SKM-1 treated with dmso at 0.1 percent for 144 hours (cell line): ENCODE measurements at regions not wholly inside any gene's neighbourhood (a gene's known extent, or its start where the extent isn't known, plus 50 kb on each side); places are given as distances from the start of the nearest gene placed in this dataset.
"Not testable (repeated sequence)": the region's sequence is repeated elsewhere in the genome, so short reads cannot be mapped to it uniquely, and the experiment has no call there.

Experiments
- DNase-seq: peaks from one replicate; lab custom pipeline; 2025; ENCODE audit not compliant: unreplicated experiment; lab: John Stamatoyannopoulos, UW

DNA sequence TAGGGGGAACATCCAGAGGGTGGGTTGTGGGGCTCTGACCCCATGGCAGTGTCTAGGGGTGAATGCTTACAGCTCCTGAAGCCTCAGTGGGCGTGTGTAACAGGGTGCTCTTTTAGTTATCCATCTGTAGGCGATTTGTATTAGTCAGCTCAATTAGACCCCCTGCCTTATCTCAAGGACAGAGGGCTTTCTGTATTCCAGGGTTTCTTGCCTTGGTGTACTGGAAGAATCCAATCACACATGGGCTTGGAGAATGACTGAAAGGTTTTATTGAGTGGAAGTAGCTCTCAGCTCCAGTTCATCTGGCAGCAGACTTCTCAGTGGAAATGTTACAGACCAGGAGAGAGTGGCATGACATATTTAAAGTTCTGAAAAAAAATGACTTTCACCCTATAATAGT, 334.0 kb upstream of the GCFC2 start:
- DNase-seq, result no peak

DNA sequence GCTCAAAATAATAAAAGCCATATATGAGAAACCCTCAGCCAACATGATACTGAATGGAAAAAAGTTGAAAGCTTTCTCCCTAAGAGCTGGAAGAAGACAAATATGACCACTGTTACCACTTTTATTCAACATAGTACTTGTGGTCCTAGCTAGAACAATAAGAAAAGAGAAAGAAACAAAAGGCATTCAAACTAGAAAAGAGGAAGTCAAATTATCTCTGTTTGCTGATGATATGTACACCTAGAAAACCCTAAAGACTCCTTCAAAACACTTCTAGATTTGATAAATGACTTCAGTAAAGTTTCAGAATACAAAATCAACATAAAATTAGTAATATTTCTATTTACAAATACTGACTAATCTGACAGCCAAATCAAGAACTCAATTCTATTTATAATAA, 328.8 kb upstream of the GCFC2 start:
- DNase-seq, result no peak

DNA sequence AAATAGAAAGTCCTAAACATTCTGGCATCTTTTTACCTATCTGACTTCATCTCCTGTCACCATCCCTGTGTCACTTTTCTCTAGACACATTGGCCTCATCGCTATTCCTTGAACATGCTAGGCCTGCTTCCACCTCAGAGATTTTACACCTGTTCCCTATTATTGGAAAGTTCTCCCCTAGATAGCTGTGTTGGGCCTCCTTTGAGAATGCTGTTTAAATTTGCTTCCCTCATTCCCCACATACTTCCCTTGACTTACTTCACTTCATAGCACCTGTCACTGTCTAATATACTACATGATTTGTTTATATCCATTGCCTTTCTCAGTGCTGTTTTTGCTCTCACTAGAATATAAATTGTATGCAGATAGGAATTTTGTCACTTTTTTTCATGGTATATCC, 317.0 kb upstream of the GCFC2 start:
- no peak for DNase-seq

DNA sequence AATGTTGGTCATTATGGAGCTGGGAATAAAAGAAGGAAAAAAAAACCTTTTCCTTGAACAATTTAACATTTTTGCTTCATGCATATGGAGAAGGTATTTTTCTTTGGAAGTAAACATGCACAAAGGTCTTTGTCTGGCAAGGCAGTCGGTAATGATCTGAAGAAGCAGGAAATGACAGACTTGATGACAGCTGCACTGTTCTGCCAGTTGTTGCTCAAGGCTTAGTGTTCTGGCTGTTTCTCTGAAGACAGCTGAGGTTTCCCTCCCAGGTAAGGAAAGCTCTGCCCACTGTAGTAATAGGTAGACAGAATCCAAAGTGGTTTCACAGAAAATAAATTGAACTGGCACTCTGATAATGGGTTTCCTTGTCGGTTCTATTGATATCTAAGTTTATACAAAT, 308.4 kb upstream of the GCFC2 start:
- no peak for DNase-seq

DNA sequence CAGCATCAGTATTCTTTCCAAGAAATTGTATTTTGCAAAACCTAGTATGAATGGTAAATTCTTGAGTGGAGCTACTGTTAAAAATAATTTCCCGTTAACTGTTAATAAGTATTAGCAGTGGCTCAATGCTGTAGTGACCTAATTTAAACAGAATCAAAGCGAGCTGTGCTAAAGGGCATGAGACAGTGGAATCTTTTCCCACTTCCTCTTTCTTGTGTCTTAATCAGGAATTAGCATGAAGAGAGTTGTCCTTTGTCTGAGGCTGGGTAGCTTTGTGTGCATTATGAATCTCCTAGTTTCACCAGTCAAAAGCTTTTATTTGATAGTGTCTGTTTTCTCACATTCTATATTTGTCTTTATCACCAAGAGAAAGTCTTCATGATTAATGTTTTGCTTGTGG, 298.8 kb upstream of the GCFC2 start:
- no peak for DNase-seq

DNA sequence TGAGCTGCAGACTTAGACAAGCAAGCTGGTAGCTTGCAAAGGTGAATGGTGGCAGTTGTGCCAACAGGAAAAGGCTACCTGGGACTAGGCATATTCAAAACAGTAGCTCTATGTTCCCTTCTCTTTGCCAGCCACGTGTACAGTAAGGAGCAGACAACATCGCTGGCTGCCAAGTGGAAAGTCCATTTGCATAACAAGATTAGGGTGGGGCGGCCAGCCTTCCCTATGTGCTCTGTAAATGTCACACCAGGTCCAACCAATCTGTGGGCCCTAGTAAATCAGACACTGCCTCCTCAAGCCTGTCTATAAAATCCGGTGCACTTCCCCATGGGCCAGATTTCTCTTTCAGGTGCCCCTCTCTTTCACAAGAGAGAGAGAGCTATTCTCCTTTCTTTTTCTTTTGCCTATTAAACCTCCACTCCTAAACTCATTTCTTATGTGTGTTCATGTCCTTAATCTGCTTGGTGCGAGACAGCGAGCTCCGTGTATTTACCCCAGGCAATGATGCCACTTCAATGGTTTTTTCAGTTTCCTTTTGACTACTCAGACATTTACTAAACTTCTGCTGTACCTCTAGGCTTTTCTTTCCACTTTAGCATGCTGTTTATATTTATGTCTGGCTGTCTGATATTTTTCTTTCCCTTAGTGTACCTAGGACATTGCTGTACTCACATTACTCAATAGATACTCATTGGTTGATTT, 297.4 kb upstream of the GCFC2 start:
- DNase-seq, result no peak

DNA sequence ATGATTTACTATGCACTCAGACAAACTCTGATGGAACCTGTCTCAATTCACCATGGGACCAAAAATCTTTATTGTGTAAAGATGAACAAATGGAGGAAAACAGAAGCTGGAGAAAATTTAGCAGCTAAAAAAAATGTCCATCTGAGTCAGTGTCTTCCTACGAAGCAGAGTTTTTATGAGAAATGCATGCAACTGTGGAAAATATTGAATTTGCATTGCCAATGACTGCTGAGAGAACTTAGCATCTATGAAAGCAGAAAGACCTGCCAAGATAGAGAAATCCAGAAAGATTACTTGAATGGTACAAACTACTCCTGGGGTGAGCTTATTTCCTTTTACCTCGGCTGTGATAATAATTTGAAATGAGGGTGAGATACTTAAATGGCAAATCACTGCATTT, 289.7 kb upstream of the GCFC2 start:
- no peak for DNase-seq

- peak; percentile 43 for DNase-seq
Observed at GRCh38 chr2:75998451-75998850, 287.7 kb upstream of the GCFC2 start.

- DNase-seq, result no peak
Observed at GRCh38 chr2:75994759-75995158, 284.0 kb upstream of the GCFC2 start.

DNA sequence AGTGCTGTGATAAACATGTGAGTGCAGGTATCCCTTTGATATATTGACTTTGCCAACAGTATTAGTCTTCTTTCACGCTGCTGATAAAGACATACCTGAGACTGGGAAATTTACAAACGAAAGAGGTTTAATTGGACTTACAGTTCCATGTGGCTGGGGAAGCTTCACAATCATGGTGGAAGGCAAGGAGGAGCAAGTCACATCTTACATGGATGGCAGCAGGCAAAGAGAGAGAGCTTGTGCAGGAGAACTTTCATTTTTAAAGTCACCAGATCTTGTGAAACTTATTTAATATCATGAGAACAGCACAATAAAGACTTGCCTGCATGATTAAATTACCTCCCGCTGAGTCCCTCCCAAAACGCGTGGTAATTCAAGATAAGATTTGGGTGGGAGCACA, 277.9 kb upstream of the GCFC2 start:
- not testable (repeated sequence) for DNase-seq

- no peak for DNase-seq
Observed at GRCh38 chr2:75986617-75987016, 275.9 kb upstream of the GCFC2 start.

- no peak for DNase-seq
Observed at GRCh38 chr2:75982719-75983118, 272.0 kb upstream of the GCFC2 start.

DNA sequence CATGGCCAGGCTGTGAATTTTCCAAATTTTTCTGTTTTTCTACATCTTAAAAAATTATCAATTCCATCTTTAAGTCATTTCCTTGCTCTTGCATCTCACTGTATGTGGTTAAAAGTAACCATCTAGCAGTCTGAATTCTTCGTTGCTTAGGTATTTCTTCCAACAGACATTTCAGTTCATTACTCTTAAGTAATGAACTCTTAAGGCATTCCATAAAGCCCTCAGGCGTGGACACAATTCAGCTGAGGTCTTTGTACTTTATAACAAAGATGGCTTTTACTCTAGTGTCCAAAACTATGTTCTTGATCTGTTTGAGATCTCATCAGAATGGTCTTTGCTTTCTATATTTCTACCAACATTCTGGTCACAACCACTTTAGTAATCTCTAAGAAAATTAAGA, 253.9 kb upstream of the GCFC2 start:
- no peak for DNase-seq

DNA sequence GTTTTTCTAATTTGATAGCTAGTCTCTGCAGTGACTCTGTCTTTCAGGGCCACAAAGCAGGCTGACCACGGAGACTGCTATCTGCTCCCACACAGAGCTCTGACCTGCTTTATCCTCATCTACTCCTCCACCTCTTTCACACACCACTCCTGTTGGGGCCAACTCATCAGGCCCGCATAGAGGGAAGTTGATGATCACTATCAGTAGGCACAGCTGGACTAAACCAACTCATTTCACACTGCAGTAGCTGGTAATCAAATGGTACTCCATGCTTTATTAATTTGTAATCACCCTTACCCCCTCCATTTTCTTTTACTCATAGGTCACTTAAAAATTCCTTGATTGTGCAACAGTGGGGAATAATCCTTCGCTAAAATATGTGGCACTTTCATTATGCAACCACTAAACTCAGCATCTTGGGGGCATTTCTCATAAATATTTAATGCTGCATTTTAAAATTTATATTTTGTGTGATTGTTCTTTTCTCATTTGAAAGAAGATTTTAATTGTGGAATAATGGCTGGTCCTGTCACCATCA, 249.8 kb upstream of the GCFC2 start:
- no peak for DNase-seq

- DNase-seq, result no peak
Observed at GRCh38 chr2:75959724-75960471, 249.2 kb upstream of the GCFC2 start.

- no peak for DNase-seq
Observed at GRCh38 chr2:75954761-75955160, 244.0 kb upstream of the GCFC2 start.

GRCh38 chr2:75952173-75952572, 241.5 kb upstream of the GCFC2 start:
- no peak for DNase-seq

DNA sequence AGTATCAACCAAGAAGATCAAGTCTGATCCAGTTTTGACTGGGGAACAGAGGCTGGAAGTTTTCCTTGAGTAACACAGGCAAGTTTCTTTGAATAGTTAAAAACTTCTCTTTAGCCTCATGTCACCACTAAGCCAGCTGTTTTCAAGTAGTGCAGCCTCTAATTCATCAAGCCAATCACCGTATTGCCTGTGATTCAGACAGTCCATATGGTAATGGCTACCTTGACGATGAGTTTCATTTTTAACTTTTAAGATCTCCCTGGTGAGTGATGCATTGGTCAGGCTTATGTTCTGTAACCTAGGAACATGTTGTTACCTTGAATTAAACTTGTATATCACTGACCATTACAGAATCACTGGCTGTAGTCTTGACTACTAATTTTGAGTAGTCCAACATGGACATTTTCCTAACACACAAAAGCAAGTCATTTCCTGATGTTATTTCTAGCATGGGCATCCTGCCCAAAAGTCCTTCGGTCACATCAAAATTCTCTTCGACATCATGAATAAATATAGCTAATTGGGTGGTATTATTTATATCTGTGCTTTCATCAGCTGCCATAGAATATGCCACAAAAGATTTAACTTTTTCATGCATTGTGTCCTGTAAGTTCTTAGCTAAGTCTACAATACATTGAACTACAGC, 238.8 kb upstream of the GCFC2 start:
- no peak for DNase-seq

DNA sequence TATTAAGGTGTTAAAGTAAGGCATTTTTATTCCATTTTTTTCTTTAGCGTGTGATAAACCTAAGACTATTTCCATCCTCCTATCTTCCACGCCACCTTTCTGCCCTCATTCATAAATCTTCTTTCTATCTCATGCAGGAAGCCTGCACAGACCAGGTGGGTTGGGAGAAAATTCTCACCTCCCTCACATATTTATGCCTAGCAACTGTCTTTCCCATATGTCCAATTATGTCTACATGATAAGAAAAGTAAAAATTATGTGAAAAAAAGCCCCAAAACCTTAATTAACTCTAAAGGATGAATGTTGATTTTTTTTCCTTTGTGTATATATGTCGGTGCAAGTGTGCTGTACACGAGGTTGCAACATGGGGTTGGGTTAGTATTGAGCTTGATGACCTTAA, 225.6 kb upstream of the GCFC2 start:
- no peak for DNase-seq

DNA sequence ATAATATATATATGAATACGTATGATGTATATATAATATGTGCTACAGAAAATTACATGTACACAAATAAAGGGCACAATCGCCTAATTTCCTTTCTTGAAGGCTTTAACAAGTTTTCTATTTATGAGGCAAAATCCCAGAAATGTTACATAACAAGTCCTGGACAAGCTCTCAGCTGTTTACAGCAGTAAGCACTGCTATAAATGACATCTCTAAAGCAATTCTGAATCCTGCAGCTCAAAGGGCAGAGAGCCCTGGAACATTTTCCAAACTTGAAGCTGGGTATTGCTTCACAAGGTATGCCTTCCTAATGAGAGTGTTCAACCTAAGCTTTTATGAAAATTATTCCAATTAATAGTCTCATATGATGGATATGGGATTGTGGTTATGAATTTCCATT, 222.3 kb upstream of the GCFC2 start:
- no peak for DNase-seq

GRCh38 chr2:75928093-75928492, 217.4 kb upstream of the GCFC2 start:
- DNase-seq, result no peak
